HAP-1 (cell line): ENCODE measurements at regions not wholly inside any gene's neighbourhood (a gene's known extent, or its start where the extent isn't known, plus 50 kb on each side); places are given as distances from the start of the nearest gene placed in this dataset.
"Not testable (repeated sequence)": the region's sequence is repeated elsewhere in the genome, so short reads cannot be mapped to it uniquely, and the experiment has no call there.

Source experiments
- DNase-seq, 2 experiments: peaks; one replicate each; pipeline ENCODE4 v3.0.0-alpha.2; 2016 to 2020; ENCODE audit warnings: low spot score in 2 of 2
- H3K27me3 ChIP-seq: fragments of 250-450 bp; sonication (Bioruptor Pico); 2 replicates; pipeline ENCODE4 v1.5.1; 2020; ENCODE audit warnings: low read depth, mild to moderate bottlenecking, moderate library complexity
- H3K36me3 ChIP-seq: fragments of 250-450 bp; sonication (Bioruptor Pico); replicated peaks from 2 replicates; pipeline ENCODE4 v1.5.1; 2020; ENCODE audit warnings: mild to moderate bottlenecking
- H3K4me1 ChIP-seq: fragments of 250-450 bp; sonication (Bioruptor Pico); 2 replicates; pipeline ENCODE4 v1.5.1; 2020; ENCODE audit warnings: mild to moderate bottlenecking
- H3K4me3 ChIP-seq: fragments of 250-450 bp; sonication (Bioruptor Pico); 2 replicates; pipeline ENCODE4 v1.5.1; 2020; ENCODE audit warnings: mild to moderate bottlenecking, moderate library complexity
- H3K9me3 ChIP-seq: fragments of 250-450 bp; sonication (Bioruptor Pico); 2 replicates; pipeline ENCODE4 v1.5.1; 2020; ENCODE audit warnings: mild to moderate bottlenecking, moderate library complexity
- in situ Hi-C: fragments of 300-500 bp; cut with MboI; formaldehyde crosslinking; loops from 3 replicates; pipeline ENCODE4 v1.14.3; 2020; ENCODE audit warnings: low sequenced_read_pairs, inconsistent platforms, mixed read lengths

- Histone ChIP-seq H3K4me1 (peaks cover 50% of the 10 kb centered on the region), H3K4me3 (no peak overlapping the region; the same call in 1 of the 2 replicates), H3K27me3 (no peaks in the 10 kb centered on the region), H3K9me3 (no peaks in the 10 kb centered on the region), H3K36me3 (no peaks in the 10 kb centered on the region)
- in situ Hi-C loops = no loop called here
- peak in 1 of 2 experiments; percentile 98 for DNase-seq
Observed at GRCh38 chr9:12276505-12276904, 416.7 kb upstream of the TYRP1 start.

DNA sequence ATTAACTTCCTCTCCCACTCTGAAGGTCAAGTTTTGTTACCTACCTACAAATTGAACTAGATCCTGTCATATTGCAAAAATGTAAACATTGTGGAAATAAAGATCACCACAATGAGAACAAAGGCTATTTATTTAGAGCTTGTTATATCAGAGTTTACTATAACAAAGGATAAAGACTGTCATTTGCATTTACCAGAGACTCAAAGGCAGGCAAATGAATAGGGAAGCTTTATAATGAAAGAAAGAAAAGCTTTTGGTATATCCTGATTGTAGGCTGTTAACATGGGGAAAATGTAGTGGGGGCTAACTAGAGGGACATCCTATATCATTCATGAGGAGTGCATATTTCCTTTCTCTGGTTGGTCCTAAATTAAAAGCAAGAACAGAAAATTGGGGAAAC, 403.5 kb upstream of the TYRP1 start:
- H3K9me3 ChIP-seq = no peaks in the 10 kb centered on the region
- peaks cover 10% of the 10 kb centered on the region for H3K4me1 ChIP-seq
- H3K36me3 ChIP-seq = no peaks in the 10 kb centered on the region
- no peak overlapping the region for H3K4me3 ChIP-seq
- no peaks in the 10 kb centered on the region for H3K27me3 ChIP-seq
- peak in 1 of 2 experiments; percentile 85 for DNase-seq
- in situ Hi-C loops = no loop called here

- in situ Hi-C loops = no loop called here
- peaks cover 10% of the 10 kb centered on the region for H3K4me1 ChIP-seq
- no peaks in the 10 kb centered on the region for H3K9me3 ChIP-seq
- no peaks in the 10 kb centered on the region for H3K36me3 ChIP-seq
- H3K4me3 ChIP-seq = no peak overlapping the region
- H3K27me3 ChIP-seq = no peaks in the 10 kb centered on the region
- no peak for DNase-seq
Observed at GRCh38 chr9:12290166-12290869, 402.9 kb upstream of the TYRP1 start.

DNA sequence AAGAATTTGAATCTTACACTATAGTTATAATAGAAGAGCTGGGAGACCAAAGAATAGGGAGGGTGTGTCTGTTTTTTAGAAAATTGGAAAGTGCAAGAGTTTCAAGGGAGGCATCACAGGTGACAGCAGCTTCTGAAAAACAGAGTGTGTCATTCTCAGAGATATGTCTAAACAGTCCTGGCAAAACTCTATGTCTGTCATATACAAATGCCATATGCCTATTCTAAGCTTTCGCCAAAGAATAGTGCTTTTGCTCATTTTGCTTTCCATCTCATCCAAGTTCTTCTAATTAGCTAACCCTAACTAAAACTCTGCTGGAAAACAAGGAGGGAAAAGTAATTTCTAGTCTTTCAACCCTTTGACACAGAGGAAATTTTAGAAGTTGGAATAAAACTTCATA, 388.0 kb upstream of the TYRP1 start:
- no peak for DNase-seq
- no peaks in the 10 kb centered on the region for H3K27me3 ChIP-seq
- H3K36me3 ChIP-seq = no peaks in the 10 kb centered on the region
- no peaks in the 10 kb centered on the region for H3K9me3 ChIP-seq
- in situ Hi-C loops = no loop called here
- no peak overlapping the region for H3K4me3 ChIP-seq
- peaks cover 15% of the 10 kb centered on the region for H3K4me1 ChIP-seq

GRCh38 chr9:12314589-12314988, 378.6 kb upstream of the TYRP1 start:
- H3K4me1 ChIP-seq = no peaks in the 10 kb centered on the region
- H3K4me3 ChIP-seq = no peak overlapping the region
- H3K36me3 ChIP-seq = no peaks in the 10 kb centered on the region
- DNase-seq = no peak
- in situ Hi-C loops = no loop called here
- H3K9me3 ChIP-seq = no peaks in the 10 kb centered on the region
- no peaks in the 10 kb centered on the region for H3K27me3 ChIP-seq

DNA sequence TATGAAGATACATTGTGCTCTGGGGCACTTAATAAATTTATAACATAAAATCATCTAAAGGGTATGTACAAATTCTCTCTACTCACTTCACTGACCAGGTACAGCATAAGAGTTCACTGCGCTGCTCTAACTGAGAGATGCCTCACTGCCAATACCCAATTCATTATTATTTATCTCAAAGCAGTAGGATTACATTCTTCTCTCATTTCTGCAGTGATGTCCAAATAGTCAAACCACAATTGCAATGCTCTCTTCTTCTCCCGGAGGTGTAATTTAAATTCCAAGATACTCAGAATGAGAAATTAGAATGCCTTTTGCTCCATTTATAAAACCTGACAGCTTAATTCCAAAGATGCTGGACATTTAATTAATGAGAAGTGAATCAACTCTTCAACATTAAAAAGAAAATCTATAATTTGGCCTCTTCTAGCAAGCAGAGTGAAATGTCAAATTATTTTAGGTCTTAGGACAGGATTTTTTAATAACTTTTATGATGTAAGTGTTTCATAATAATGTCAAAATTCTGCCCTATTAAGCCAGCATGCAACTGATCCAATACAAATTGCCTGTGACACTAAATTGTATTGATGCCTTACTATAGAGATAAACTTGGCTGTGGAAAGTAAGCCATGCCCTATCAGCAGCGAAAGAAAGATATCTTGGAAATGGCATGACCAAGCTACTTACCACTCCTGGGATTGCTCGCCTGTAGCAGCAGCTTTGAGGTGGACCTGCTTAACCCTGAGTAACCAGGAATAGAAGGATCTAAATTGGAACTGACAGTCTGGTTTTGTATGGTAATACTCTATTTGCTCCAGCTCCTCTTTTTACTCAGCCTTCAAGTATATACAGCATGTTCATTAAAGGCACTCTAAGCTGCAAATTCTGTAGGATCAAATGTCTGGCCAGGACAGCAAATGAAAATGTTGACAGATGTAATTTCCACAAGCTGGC, 374.2 kb upstream of the TYRP1 start:
- no peak for DNase-seq
- in situ Hi-C loops = no loop called here
- no peak overlapping the region for H3K4me3 ChIP-seq

DNA sequence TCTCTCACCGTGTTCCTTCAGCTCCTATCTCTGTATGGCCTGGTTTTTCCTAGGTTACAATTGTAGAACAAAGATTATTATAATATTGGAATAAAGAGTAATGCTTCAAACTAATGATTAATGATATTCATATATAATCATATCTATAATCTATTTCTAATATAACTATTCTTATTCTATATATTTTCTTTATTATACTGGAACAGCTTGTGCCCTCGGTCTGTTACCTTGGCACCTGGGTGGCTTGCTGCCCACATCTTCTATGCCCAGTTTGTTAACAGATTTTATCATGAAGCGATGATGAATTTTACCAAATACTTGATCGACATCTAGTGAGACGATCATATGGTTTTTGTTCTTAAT, 363.6 kb upstream of the TYRP1 start:
- Histone ChIP-seq H3K27me3 (no peaks in the 10 kb centered on the region), H3K4me1 (peaks cover 3% of the 10 kb centered on the region), H3K9me3 (no peaks in the 10 kb centered on the region; the same call in 1 of the 2 replicates), H3K4me3 (no peak overlapping the region), H3K36me3 (no peaks in the 10 kb centered on the region)
- in situ Hi-C loops = no loop called here
- DNase-seq = no peak

More for the DNA sequence above, 374.2 kb upstream of the TYRP1 start:
- Histone ChIP-seq H3K27me3 (no peaks in the 10 kb centered on the region), H3K36me3 (no peaks in the 10 kb centered on the region), H3K4me1 (no peaks in the 10 kb centered on the region), H3K9me3 (no peaks in the 10 kb centered on the region)

GRCh38 chr9:12333966-12334365, 359.2 kb upstream of the TYRP1 start:
- H3K9me3 ChIP-seq, in situ Hi-C loops, H3K36me3 ChIP-seq, H3K4me1 ChIP-seq, DNase-seq, H3K4me3 ChIP-seq, H3K27me3 ChIP-seq: not testable (repeated sequence)

DNA sequence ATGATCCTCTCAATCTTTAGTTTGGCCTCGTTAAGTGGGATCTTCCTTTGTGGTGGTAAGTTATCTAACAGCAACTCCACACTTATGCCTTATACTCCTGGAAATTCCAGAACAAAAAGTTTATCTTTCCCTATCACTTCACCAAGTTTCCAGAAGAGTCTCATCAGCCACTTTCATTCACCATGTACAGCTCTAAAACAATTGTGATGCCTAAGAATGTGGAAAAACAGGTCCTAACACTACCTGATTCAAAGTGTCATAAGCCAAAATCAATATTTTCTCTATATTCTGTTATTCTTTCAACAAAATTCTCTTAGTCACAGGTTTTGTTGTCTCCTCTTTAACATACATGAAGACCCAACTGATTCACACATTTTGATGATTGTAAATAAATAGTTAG, 342.4 kb upstream of the TYRP1 start:
- H3K9me3 ChIP-seq = no peaks in the 10 kb centered on the region
- H3K27me3 ChIP-seq = peaks cover 42% of the 10 kb centered on the region
- no peaks in the 10 kb centered on the region for H3K36me3 ChIP-seq
- DNase-seq = no peak
- in situ Hi-C loops = no loop called here
- no peak overlapping the region for H3K4me3 ChIP-seq
- peaks cover 7% of the 10 kb centered on the region for H3K4me1 ChIP-seq

- in situ Hi-C loops = no loop called here
Observed at GRCh38 chr9:12351293-12352044, 341.7 kb upstream of the TYRP1 start.

GRCh38 chr9:12352045-12352315, 341.2 kb upstream of the TYRP1 start:
- in situ Hi-C loops = no loop called here
- DNase-seq = no peak

More at GRCh38 chr9:12351293-12352044, 341.7 kb upstream of the TYRP1 start:
- peak; percentile 37 to 88 for DNase-seq
- no peaks in the 10 kb centered on the region for H3K9me3 ChIP-seq
- no peak overlapping the region for H3K4me3 ChIP-seq
- peaks cover 38% of the 10 kb centered on the region for H3K27me3 ChIP-seq
- H3K4me1 ChIP-seq = peaks cover 7% of the 10 kb centered on the region
- no peaks in the 10 kb centered on the region for H3K36me3 ChIP-seq

GRCh38 chr9:12363439-12363838, 329.7 kb upstream of the TYRP1 start:
- Histone ChIP-seq H3K9me3 (no peaks in the 10 kb centered on the region), H3K36me3 (no peaks in the 10 kb centered on the region), H3K4me1 (no peaks in the 10 kb centered on the region), H3K27me3 (peaks cover 30% of the 10 kb centered on the region), H3K4me3 (no peak overlapping the region)
- no peak for DNase-seq
- in situ Hi-C loops = no loop called here

More at GRCh38 chr9:12352045-12352315, 341.2 kb upstream of the TYRP1 start:
- peaks cover 7% of the 10 kb centered on the region for H3K4me1 ChIP-seq
- H3K9me3 ChIP-seq = no peaks in the 10 kb centered on the region
- no peak overlapping the region for H3K4me3 ChIP-seq
- peaks cover 37% of the 10 kb centered on the region for H3K27me3 ChIP-seq
- H3K36me3 ChIP-seq = no peaks in the 10 kb centered on the region

- Histone ChIP-seq H3K4me1 (no peaks in the 10 kb centered on the region), H3K4me3 (no peak overlapping the region), H3K36me3 (no peaks in the 10 kb centered on the region), H3K9me3 (no peaks in the 10 kb centered on the region), H3K27me3 (peaks cover 10% of the 10 kb centered on the region)
- no peak for DNase-seq
- in situ Hi-C loops = no loop called here
Observed at GRCh38 chr9:12368569-12368968, 324.6 kb upstream of the TYRP1 start.
